Astrocyte of the cerebellum (primary cell): ENCODE measurements at regions not wholly inside any gene's neighbourhood (a gene's known extent, or its start where the extent isn't known, plus 50 kb on each side); places are given as distances from the start of the nearest gene placed in this dataset.

Source experiments
- DNase-seq: peaks from one replicate; pipeline ENCODE4 v3.0.0-alpha.2; 2011; ENCODE audit warnings: low read depth
- H3K4me3 ChIP-seq: 2 replicates; pipeline ENCODE4 v1.5.1; 2011; ENCODE audit warnings: mild to moderate bottlenecking, low read depth, low read length, moderate library complexity
- in situ Hi-C: cut with HindIII; loops from 2 replicates; pipeline ENCODE4 v1.10.0; 2017; ENCODE audit warnings: low sequenced_read_pairs
- TF ChIP-seq, protein P1 (sequence below): IDR thresholded peaks from 2 replicates; pipeline ENCODE4 v1.5.1; 2012; ENCODE audit warnings: low read length, low read depth, moderate library complexity, mild to moderate bottlenecking; ENCODE audit errors: missing control alignments

GRCh38 chr12:78787576-78787975, 77.0 kb upstream of the SYT1 start:
- TF ChIP-seq, protein P1, sequence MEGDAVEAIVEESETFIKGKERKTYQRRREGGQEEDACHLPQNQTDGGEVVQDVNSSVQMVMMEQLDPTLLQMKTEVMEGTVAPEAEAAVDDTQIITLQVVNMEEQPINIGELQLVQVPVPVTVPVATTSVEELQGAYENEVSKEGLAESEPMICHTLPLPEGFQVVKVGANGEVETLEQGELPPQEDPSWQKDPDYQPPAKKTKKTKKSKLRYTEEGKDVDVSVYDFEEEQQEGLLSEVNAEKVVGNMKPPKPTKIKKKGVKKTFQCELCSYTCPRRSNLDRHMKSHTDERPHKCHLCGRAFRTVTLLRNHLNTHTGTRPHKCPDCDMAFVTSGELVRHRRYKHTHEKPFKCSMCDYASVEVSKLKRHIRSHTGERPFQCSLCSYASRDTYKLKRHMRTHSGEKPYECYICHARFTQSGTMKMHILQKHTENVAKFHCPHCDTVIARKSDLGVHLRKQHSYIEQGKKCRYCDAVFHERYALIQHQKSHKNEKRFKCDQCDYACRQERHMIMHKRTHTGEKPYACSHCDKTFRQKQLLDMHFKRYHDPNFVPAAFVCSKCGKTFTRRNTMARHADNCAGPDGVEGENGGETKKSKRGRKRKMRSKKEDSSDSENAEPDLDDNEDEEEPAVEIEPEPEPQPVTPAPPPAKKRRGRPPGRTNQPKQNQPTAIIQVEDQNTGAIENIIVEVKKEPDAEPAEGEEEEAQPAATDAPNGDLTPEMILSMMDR = no peak
- in situ Hi-C loops = no loop called here
- H3K4me3 ChIP-seq = no peak overlapping the region
- DNase-seq = peak; percentile 1

GRCh38 chr12:78790148-78790547, 74.4 kb upstream of the SYT1 start:
- TF ChIP-seq, protein P1 = no peak
- no peak for DNase-seq
- H3K4me3 ChIP-seq = no peak overlapping the region
- in situ Hi-C loops = no loop called here

DNA sequence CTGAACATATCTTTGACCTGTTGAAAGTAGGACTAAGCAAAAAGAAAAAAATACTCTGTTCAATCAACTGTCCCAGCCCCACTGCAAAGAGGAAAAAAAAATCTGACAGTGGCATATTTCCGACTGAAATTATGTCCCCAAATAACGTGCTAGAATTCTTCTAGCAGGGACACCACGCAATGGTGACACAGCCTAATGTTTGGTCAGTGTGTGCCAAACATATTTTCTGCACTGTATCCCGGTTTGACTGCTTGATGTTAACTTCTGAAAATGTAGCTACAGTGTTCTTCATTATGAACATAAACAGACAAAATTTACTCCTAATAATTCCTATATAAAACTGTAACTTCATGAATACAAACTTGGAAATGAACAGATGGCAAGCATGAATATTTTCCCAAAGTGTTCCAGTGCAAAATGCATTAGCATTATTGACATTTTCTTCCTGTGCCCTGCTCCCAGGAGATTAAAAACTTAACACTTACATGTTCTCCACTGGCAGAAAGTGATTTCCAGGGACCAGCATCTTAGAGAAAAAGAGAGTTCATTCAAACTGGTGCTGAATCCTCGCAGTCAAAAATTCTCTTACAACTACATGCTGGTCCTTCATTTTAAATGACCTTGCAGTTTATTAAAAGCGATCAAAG, 72.4 kb upstream of the SYT1 start:
- no peak overlapping the region for H3K4me3 ChIP-seq
- in situ Hi-C loops = no loop called here
- TF ChIP-seq, protein P1 = no peak
- DNase-seq = no peak

- in situ Hi-C loops = no loop called here
- DNase-seq = no peak
- no peak overlapping the region for H3K4me3 ChIP-seq
- TF ChIP-seq, protein P1 = no peak
These were observed 71.1 kb upstream of the SYT1 start for GRCh38 chr12:78793491-78793890.

- TF ChIP-seq, protein P1 = no peak
- in situ Hi-C loops = no loop called here
These were observed 70.6 kb upstream of the SYT1 start for GRCh38 chr12:78793982-78794381.

DNA sequence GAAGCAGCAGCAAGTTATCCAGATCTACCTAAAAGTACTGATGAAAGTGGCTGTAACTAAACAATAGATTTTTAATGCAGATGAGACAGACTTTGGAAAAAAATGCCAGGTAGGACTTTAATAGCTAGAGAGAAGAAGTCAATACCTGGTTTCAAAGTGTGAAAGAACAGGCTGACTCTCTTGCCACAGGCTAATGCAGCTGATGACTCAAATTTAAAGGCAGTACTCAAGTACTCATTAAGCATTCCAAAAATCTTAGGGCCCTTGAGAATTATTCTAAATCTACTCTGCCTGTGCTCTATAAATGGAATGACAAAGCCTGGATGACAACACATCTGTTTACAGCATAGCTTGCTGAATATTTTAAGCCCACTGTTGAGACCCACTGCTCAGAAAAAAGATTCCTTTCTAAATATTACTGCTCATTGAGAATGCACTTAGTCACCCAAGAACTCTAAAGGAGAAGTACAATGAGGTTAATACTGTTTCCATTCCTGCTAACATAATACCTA, 68.6 kb upstream of the SYT1 start:
- in situ Hi-C loops = no loop called here
- TF ChIP-seq, protein P1 = no peak
- no peak overlapping the region for H3K4me3 ChIP-seq
- no peak for DNase-seq

More at GRCh38 chr12:78793982-78794381, 70.6 kb upstream of the SYT1 start:
- no peak overlapping the region for H3K4me3 ChIP-seq
- DNase-seq = no peak
